Hematopoietic multipotent progenitor cell treated with erythropoietin and hydrocortisone succinate and interleukin-3 and kit ligand, for 15 days (in vitro differentiated cells): ENCODE measurements at regions not wholly inside any gene's neighbourhood (a gene's known extent, or its start where the extent isn't known, plus 50 kb on each side); places are given as distances from the start of the nearest gene placed in this dataset.

Experiments used
- DNase-seq: peaks from one replicate; pipeline ENCODE4 v3.0.0-alpha.2; 2015; ENCODE audit warnings: low spot score

DNA sequence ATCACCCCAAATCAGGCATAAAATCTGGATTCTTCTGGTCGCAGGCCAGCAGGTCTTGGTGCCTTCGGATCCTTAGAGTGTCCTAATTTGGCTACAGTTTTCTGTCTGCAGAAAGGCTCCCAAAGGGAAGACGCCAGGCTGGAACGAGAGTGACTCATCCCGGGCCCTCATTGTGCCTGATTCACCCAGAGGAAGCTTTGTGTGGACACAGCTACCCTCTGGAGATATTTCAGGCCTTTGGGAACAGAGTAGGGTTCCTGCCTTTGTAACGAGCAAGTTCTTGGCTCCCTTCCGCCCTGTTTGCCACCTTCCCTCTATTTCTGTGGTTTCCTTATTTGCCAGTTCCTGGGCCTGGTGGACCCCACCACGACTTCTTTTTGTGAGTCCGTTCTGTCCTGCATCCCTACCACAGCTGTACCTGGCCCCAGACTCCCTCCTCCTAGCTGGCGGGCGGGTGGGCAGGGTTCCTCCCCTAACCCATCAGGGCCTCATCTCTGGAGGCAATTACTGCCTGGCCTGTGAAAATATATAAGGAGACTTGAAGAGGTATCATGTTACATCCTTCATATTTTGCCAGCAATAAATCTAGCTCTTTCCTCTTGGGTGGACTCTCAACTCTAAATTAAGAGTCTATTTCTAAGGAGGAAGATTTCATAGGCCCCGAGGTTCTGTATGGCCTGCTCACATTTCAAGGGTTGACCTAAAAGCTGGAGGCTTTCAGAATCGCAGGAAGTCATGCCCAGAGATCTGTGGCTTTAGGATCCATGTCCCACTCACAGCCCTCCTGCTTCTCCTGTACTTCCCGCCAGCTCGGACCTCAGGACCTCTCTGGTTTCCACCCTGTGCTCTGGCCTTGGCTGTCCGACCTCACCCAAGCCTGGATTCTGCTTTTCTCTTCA is 219.2 kb upstream of the ZNF32 start:
- no peak for DNase-seq

DNA sequence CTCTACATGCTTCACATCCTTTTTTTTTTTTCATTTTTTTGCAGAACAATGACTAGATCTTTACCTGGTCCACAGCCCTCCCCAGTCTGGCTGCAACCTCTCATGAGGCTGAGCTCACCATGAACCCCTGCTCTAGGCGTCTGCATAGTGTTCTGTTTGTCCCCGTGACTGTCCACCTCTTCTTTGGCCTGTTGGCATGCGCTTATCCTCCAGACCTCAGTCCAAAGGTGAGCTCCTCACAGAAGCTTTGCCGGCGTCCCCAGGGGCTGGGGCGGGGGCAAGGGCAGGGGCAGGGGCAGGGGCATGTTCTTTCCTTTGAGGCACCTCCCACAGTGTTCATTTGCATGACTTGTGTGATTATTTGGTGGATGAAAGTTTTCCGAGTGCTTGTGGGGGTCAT is 218.4 kb upstream of the ZNF32 start:
- DNase-seq, result no peak

DNA sequence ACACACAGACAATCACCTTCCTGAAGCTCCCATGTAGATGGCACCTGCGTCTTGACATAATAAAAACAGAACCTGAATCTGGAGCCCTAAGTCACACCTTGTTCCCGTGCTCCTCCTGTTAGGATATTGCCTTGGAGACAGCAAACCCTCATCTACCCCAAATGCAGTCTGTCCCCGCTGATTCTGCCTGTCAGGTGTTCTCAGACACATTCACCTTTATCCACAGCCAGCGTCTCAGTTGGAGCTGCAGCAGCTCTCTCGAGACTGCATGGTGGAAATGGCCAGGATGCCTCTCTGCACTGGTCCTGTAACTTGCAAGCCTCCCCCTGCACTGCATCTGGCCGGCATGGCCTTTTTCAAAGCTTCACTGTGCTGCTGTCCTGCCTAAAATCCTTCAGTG is 218.0 kb upstream of the ZNF32 start:
- DNase-seq, result no peak

DNA sequence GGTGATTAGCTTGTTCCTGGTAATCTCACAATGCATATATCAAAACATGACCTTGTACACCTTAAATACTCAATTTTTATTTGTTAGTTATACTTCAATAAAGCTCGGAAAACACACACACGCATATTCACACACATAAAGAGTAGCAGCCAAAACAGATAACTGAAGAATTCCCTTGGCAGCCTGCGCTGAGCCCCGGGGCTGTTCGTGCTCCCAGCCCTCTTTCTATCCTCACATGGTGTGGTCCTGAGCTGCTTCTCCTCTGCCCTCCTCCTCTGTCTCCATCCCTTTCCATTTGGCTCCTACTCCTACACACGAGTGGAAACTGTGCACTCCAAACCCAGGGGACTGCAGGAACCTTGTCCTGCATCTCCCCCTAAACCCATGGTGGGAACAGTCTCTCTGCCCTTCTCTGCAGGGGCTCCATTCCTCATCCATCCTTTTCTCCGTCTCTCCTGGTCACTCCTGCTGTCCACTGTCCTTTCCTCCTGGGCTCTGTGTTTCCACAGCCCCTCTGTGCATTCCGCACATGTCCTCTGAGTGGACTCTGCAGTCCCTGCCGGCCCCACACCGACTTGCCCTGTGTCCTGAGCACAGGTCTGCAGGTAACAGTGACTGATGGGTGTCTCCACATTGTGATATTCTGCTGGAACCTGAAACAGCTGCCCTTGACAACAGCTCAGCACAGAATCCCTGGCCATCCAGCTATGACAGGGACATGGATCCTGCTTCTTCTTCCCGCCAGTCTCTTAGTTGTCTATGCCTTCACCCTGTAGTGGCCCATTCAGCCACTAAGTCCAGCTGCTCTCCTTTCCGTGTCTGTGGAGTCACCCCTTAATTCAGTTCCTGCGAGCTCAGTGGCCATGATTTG is 216.8 kb upstream of the ZNF32 start:
- no peak for DNase-seq

DNA sequence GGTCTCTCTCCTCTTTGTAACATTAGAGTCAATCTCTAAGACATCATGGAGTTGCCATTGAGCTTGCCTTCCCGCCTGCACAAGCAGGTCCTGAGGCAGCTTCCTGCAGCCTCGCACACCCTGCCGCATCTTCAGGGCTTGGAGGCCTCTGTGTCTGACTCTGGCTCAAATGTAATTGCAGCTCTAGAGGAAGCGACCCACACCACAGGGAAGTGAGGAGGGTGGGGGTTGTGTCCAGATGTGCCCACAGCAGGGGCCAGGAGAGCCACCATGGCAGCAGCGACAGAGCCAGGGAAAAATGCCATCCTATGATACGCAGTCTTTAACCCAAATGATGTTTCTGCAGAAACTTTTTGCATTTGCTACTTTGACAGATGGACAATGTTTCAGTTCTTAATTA is 216.0 kb upstream of the ZNF32 start:
- DNase-seq, result no peak

DNA sequence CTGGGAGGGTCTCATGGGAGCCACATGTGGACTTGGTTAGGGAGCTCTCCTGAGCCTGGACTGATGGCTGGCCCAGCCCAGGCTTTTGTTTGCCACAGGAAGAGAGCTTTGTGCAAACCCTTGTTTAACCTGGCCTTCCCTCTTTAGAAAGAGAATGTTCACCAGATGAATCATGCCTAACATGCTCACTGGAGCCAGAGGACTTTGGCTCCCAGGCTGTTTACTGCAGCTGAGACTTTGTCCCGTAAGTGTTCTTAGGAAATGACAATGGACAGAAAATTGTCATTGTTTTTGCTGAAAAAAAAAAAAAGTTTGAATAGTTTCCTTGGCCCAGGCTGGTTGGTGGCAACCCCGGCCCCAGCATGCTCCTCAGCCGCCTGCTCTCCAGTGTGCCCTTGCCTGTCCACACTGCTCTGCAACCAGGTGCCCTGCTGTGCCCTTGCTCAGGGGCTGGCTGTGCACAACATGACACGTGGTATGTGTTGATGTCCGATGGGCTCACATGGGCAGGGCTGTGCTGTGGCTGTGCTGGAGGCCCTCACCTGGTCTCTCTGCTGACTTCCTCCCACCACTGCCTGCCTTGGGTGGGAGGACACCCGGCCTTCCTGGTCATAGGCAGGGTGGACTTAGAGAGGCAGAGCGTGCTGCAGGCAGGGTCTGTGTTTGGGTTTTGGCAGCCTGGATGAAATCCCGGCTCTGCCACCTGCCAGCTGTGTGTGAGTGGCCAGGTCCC is 215.3 kb upstream of the ZNF32 start:
- DNase-seq, result no peak

DNA sequence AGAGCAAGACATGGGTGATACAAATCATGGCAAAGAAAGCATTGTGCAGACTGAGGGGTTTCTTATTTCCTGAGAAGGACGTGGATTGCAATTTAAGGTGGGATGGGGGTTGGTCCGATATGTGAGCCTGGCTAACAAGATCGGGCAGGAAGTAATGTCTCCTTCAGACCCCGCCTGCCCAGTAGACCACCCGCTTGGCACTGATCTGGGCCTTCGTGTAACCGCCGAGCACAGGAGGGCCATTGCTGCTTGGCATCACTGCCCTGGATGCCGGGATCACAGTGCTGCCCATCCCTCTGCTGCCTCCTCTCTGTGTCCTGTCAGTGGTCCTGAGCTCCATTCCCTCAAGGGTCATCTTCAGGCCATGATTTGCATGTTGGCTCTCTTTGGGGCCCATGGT is 214.6 kb upstream of the ZNF32 start:
- DNase-seq, result no peak

DNA sequence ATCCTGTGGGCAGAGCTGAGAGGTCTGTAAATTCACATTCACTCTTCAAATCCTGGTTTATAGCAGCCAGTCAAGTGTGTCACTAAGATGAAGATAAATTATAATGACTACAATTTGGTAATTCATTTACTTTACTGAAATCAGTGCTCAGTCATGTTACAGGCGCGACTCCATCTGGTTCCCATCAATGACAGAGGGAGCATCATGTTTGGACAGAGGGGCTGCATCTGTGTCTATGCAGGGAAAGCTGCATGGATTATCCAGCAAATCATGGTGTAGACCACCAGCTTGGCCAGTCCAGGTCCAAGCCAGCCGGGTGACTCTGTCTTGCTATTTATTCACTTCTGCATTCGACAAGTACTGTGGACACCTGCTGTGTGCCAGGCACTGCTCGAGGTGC is 214.1 kb upstream of the ZNF32 start:
- no peak for DNase-seq

DNA sequence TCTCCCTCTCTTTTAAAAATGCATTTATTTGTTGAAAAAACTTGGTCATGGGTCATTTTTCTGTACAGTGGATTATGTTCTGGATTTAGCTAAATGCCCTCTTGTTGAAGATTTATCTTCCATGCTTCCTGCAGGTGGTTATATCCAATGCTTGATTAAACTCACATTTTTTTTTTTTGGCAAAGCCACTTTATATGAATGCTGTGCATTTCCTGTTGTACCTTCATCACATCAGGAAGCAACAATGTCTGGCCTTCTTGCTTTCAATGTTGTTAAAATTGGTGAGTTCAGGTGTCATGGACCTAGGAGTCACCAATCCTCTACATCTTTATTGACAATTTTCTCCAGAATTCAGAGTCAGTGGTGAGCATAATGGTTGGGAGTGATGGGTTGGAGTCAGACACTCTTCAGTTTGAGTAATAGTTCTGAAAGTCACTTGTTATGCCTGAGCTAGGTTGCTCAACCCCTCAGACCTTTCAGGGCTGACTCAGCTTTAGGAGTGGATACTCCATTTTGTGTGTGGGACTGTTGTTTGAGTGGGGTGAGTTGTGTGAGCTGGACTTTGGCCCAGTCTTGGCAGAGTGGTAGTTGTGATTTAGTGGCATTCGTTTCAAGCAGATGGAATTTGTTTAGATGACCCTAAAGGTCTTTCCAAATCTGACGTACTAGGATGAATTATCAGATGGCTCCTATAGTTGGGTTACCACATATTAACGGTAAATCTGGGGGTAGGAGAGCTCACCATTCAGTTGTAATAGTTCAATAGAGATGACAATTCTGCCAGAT is 213.5 kb upstream of the ZNF32 start:
- DNase-seq, result no peak

DNA sequence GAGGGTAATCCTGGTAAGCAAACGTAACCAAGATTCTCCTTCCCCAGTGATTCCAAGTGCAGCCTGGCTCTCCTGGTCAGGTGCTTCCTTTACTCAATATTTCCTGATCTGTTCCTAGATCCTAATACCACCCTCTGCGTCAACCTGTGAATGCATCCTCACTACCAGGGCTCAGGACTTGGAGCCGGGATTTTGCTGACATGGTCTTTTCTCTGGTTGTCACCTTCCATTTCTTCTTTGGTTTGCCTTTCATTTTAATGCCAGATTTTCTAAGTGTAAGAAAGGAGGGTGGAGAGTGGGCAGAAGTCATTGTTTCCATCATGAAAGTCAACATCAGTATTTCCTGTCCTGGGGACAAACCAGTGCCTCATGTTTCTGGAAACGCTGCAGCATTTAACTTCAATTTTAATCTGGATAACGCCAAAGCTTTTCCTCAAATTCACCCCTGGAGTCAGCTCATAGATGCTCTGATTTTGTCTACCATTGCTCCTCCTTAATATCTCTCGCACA is 210.4 kb upstream of the ZNF32 start:
- DNase-seq, result no peak

DNA sequence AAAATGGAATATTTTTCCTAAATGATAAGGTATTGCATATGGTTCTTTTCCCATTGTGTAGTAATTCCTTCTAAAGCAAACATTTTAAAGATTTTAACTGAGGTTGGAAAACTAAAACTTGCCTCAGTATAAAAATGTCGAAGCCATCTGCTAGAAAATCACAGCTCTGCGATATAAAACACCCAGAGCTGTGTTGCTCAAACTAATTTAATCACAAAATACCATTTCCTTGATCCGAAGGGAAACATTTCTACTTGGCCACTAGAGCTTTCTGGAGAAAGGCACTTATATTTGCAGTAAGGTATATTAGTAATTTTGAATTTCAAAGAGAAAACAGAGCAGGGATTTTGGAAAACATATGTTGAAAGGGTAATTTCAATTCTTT is 209.2 kb upstream of the ZNF32 start:
- DNase-seq, result no peak

DNA sequence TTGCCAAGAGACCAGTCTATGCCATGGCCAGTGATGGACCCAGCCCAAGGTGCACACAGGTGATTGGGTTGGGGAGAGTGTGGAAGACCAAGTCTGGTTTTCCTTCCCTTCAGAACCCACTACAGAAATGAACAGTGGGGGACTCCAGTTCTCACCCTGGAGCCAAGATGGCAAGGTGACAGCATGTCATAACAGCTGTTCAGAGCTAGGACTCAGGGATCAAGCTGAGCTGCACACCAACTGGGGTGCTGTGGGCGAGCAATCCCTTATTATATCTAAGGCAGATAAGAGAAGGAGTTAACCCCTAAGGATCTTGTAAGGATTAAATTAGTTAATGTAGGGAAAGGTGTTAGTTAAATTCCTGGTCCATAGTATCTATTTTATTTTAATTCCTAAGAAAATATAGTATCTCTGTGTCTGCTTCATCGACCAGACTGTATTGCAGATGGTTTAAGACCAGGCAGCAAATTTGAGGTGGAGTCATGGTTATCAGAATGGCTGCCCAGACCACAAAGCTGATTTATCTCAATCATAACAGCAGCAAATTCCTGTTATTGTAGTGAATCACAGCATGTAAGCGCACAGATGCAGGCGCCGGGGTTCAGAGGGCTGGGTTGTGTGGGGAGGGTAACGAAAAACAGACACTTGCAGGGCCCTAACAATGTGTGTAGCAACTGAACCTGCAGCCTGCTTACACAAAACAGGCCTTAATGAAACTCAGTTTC is 208.7 kb upstream of the ZNF32 start:
- no peak for DNase-seq

DNA sequence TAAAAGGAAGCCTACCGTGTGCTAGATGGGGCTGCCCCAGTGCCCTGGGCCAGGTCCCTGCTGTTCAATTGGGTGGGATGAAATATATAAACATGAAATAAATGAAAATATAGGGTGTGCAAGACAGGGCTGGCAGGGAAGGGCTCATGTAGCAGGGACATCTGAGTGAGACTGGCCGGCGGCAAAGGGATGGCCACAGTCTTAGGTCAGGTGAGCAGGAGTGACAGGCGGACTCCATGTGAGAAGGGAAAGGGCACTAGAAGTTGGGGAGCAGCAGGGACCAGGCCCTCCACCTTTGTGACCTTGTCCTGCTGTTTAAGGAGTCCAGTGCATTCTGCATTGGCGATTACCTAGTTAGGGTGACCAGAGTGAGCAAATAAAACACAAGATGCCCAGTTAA is 207.6 kb upstream of the ZNF32 start:
- no peak for DNase-seq

DNA sequence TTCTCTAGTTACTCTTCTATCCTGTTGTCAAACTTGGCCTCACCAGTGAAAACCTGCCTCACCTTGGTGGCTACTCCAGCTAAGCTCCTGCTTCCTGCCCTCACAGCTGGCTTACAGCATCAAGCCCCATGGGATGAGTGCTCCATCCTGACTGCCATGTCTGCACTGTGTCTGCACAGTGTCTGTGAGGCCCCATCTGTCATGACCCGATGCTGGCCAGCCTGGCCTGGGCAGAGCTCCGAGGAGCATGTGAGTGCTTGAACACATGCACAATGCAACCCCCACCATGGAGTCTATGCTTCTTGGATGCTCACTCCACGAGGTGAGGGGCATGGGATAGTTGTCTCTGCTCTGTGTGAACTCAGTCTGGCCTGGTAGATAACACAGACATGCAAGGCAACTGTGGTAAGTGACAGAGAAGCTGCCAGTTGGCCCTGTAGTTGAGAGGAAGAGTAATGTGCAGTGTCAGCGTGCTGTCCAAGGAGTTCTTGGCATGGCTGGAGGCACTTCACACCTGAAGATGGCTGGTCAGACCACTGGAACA is 207.1 kb upstream of the ZNF32 start:
- DNase-seq, result no peak

DNA sequence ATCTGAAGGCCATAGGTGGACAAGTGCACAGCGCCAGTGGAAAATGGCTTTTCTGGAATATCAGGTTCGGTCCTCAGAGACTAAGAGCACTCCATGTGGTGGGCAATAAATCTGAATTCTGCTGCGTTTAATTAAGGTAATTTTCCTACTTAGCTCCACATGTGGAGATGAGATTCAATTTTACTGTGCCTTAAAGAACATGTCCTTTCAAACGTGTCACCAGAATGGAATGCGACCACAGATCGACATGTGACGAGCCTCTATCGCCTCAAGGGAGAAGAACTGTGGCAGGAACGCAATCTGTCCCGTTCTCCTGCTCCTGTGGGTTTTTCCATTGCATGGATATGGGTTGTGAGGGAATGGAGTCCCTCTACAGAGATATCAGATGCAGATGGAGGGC is 205.3 kb upstream of the ZNF32 start:
- no peak for DNase-seq

DNA sequence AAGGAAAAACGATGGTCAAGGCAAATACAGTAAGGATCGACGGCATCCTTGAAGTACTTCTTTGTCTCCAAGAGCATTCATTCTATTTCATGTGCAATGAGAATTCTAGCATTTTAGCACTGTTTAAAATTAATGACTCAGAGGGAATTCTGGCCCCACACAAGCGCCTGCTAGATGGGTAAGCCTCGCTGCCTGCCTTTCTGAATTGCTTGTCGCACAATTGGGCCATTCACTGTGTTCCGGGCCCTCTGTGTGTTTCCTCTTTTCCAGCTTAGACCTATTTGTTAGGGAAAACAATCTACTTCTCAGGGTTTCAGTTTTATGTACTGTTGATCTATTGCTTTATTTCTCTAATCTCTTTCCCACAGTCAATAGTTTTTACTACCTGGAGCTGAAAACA is 204.7 kb upstream of the ZNF32 start:
- DNase-seq, result no peak

DNA sequence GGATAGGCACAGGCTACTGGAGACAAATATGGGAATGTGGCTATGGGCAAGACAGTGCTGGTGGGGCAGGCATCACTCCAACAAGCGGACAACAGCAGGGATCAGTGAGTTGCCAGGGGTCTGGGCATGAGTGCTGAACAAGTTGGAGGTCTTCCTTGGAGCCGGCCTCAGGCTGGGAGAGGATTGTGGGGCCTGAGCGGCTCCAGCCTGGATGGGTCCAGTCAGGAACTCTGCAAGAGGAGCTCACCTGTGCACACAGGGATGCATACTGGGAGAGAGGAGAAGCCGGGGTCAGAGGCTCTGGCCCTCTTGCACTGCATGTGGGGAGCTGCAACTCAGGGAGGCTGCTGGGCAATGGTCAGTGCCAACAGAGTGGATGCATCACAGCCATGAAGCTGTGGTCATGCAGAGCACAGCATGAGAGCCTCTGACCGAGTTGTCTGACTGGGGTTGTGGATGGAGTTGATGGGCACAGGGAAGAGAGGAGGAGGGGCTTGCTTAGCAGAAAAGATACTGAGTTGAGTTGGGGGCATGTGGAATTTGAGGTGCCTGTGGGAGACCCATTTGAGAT is 204.0 kb upstream of the ZNF32 start:
- DNase-seq, result no peak

DNA sequence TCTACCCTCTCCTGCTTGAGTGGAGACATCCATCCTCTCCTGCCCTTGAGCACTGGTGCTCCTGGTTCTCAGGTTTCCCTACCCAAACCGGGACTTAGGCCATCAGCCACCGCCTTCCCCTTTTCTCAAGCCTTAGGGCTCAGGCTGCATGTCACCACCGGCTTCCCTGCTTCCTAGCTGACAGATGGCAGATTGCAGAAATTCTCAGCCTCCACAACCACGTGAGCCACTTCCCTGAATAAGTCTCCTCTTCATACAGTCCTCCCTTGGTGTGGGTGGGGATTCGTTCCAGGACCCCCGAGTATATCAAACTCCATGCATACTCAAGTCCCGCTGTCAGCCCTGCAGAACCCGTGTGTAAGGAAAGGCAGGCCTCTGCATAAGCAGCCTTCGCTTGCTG is 203.5 kb upstream of the ZNF32 start:
- no peak for DNase-seq

DNA sequence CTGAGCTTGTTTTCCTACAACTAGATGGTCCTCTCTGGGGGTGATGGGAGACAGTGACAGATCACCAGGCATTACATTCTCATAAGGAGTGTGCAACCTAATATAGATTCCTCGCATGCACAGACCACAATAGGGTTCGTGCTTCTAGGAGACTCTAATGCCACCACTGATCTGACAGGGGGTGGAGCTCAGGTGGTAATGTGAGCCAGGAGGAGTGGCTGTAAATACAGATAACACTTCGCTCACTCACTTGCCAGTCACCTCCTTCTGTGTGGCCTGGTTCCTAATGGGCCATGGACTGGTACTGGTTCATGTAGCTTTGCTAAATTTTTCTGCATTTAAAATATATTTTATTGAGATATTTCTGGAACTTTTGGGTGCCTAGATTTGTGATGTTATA is 202.3 kb upstream of the ZNF32 start:
- no peak for DNase-seq

DNA sequence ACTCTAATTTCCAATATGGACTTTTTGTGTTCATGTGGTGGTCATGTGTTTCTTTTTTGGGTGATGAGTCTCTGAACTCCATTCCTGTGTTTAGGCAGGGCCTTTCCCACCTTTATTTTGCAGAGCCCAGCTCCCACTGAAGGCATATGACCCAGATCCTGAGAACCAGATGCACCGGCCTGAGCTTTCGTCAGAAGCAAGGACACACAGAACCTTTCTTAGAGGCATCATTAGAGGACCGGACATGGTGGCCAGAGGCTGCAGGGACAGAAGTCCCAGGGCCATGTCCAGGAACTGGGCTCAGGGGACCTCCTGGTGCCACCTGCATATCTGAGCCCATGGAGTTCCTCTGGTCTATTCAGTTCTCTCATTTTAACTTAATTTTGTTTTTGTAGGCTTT is 200.9 kb upstream of the ZNF32 start:
- no peak for DNase-seq
